Activated CD4-positive, alpha-beta T cell treated with anti-CD3 and anti-CD28 coated beads, Interleukin-2, amount 10 ng/mL, durations not matched to agents 24 days and 14 days (primary cell): ENCODE measurements at regions not wholly inside any gene's neighbourhood (a gene's known extent, or its start where the extent isn't known, plus 50 kb on each side); places are given as distances from the start of the nearest gene placed in this dataset.

Experiments
- DNase-seq: peaks from one replicate; pipeline ENCODE4 v3.0.0; 2022
- H3K27ac Mint-ChIP-seq: one replicate; pipeline ENCODE4 v1.8.0; 2022; ENCODE audit warnings: mild to moderate bottlenecking, mixed read lengths
- H3K27me3 Mint-ChIP-seq: one replicate; pipeline ENCODE4 v1.8.0; 2022; ENCODE audit warnings: mixed read lengths
- H3K36me3 Mint-ChIP-seq: one replicate; pipeline ENCODE4 v1.8.0; 2022; ENCODE audit warnings: low read depth, mild to moderate bottlenecking, mixed read lengths
- H3K4me1 Mint-ChIP-seq: one replicate; pipeline ENCODE4 v1.8.0; 2021; ENCODE audit warnings: mixed read lengths
- H3K4me3 Mint-ChIP-seq: one replicate; pipeline ENCODE4 v1.8.0; 2022; ENCODE audit warnings: mild to moderate bottlenecking, moderate library complexity, mixed read lengths
- H3K9me3 Mint-ChIP-seq: one replicate; pipeline ENCODE4 v1.8.0; 2021; ENCODE audit warnings: mixed read lengths
- intact Hi-C: fragments of 100-400 bp; cut with micrococcal nuclease; formaldehyde crosslinking; loops from one replicate; pipeline ENCODE4 v1.15.1; 2023

GRCh38 chr11:115766561-115766960 lies 262.3 kb upstream of the CADM1 start:
- no peaks in the 10 kb centered on the region for H3K36me3 Mint-ChIP-seq
- peaks cover 4% of the 10 kb centered on the region for H3K27me3 Mint-ChIP-seq
- no peak overlapping the region for H3K4me3 Mint-ChIP-seq
- H3K4me1 Mint-ChIP-seq = no peaks in the 10 kb centered on the region
- no peaks in the 10 kb centered on the region for H3K9me3 Mint-ChIP-seq
- intact Hi-C loops = no loop called here
- no peak overlapping the region for H3K27ac Mint-ChIP-seq
- no peak for DNase-seq

GRCh38 chr11:115765803-115766239 lies 261.6 kb upstream of the CADM1 start:
- Mint-ChIP-seq H3K4me3 (no peak overlapping the region), H3K4me1 (no peaks in the 10 kb centered on the region), H3K36me3 (no peaks in the 10 kb centered on the region), H3K27me3 (peaks cover 4% of the 10 kb centered on the region), H3K27ac (no peak overlapping the region), H3K9me3 (no peaks in the 10 kb centered on the region)
- no peak for DNase-seq
- intact Hi-C loops = no loop called here

GRCh38 chr11:115764176-115764575 lies 260.0 kb upstream of the CADM1 start:
- Mint-ChIP-seq H3K36me3 (no peaks in the 10 kb centered on the region), H3K4me3 (no peak overlapping the region), H3K4me1 (no peaks in the 10 kb centered on the region), H3K27ac (no peak overlapping the region), H3K9me3 (no peaks in the 10 kb centered on the region), H3K27me3 (peaks cover 7% of the 10 kb centered on the region)
- intact Hi-C loops = no loop called here
- no peak for DNase-seq

- no peak for DNase-seq
- no peaks in the 10 kb centered on the region for H3K36me3 Mint-ChIP-seq
- H3K9me3 Mint-ChIP-seq = no peaks in the 10 kb centered on the region
- intact Hi-C loops = no loop called here
- no peak overlapping the region for H3K27ac Mint-ChIP-seq
- peaks cover 14% of the 10 kb centered on the region for H3K27me3 Mint-ChIP-seq
- H3K4me3 Mint-ChIP-seq = no peak overlapping the region
- H3K4me1 Mint-ChIP-seq = no peaks in the 10 kb centered on the region
Measured at GRCh38 chr11:115761817-115762216, 257.6 kb upstream of the CADM1 start.

- no peaks in the 10 kb centered on the region for H3K9me3 Mint-ChIP-seq
- H3K4me1 Mint-ChIP-seq = no peaks in the 10 kb centered on the region
- intact Hi-C loops = no loop called here
- no peak for DNase-seq
- no peaks in the 10 kb centered on the region for H3K36me3 Mint-ChIP-seq
- H3K27me3 Mint-ChIP-seq = peaks cover 14% of the 10 kb centered on the region
- no peak overlapping the region for H3K27ac Mint-ChIP-seq
- no peak overlapping the region for H3K4me3 Mint-ChIP-seq
Measured at GRCh38 chr11:115761348-115761747, 257.1 kb upstream of the CADM1 start.

- intact Hi-C loops = no loop called here
- no peak for DNase-seq
- Mint-ChIP-seq H3K9me3 (no peaks in the 10 kb centered on the region), H3K4me3 (no peak overlapping the region), H3K4me1 (no peaks in the 10 kb centered on the region), H3K27ac (no peak overlapping the region), H3K27me3 (peaks cover 14% of the 10 kb centered on the region), H3K36me3 (no peaks in the 10 kb centered on the region)
Measured at GRCh38 chr11:115760461-115761320, 256.5 kb upstream of the CADM1 start.

- H3K27me3 Mint-ChIP-seq = peaks cover 14% of the 10 kb centered on the region
- no peaks in the 10 kb centered on the region for H3K36me3 Mint-ChIP-seq
- no peak overlapping the region for H3K4me3 Mint-ChIP-seq
- no peaks in the 10 kb centered on the region for H3K9me3 Mint-ChIP-seq
- no peaks in the 10 kb centered on the region for H3K4me1 Mint-ChIP-seq
- H3K27ac Mint-ChIP-seq = no peak overlapping the region
- intact Hi-C loops = no loop called here
- no peak for DNase-seq
Measured at GRCh38 chr11:115759622-115760460, 255.6 kb upstream of the CADM1 start.

GRCh38 chr11:115758011-115758410 lies 253.8 kb upstream of the CADM1 start:
- intact Hi-C loops = no loop called here
- no peak for DNase-seq
- H3K27ac Mint-ChIP-seq = no peak overlapping the region
- H3K9me3 Mint-ChIP-seq = no peaks in the 10 kb centered on the region
- no peak overlapping the region for H3K4me3 Mint-ChIP-seq
- H3K36me3 Mint-ChIP-seq = no peaks in the 10 kb centered on the region
- H3K27me3 Mint-ChIP-seq = peaks cover 14% of the 10 kb centered on the region
- H3K4me1 Mint-ChIP-seq = no peaks in the 10 kb centered on the region

GRCh38 chr11:115751243-115752015 lies 247.2 kb upstream of the CADM1 start:
- DNase-seq = no peak
- intact Hi-C loops = no loop called here
- Mint-ChIP-seq H3K9me3 (no peaks in the 10 kb centered on the region), H3K4me3 (no peak overlapping the region), H3K27ac (no peak overlapping the region), H3K36me3 (no peaks in the 10 kb centered on the region), H3K27me3 (no peaks in the 10 kb centered on the region), H3K4me1 (no peaks in the 10 kb centered on the region)

GRCh38 chr11:115745610-115746512 lies 241.6 kb upstream of the CADM1 start:
- Mint-ChIP-seq H3K4me1 (no peaks in the 10 kb centered on the region), H3K27me3 (no peaks in the 10 kb centered on the region), H3K27ac (no peak overlapping the region), H3K4me3 (no peak overlapping the region), H3K9me3 (no peaks in the 10 kb centered on the region), H3K36me3 (no peaks in the 10 kb centered on the region)
- DNase-seq = no peak
- intact Hi-C loops = no loop called here

GRCh38 chr11:115745066-115745465 lies 240.9 kb upstream of the CADM1 start:
- Mint-ChIP-seq H3K4me3 (no peak overlapping the region), H3K27me3 (no peaks in the 10 kb centered on the region), H3K27ac (no peak overlapping the region), H3K4me1 (no peaks in the 10 kb centered on the region), H3K36me3 (no peaks in the 10 kb centered on the region), H3K9me3 (no peaks in the 10 kb centered on the region)
- intact Hi-C loops = no loop called here
- DNase-seq = no peak

GRCh38 chr11:115743719-115744118 lies 239.5 kb upstream of the CADM1 start:
- H3K27ac Mint-ChIP-seq = no peak overlapping the region
- intact Hi-C loops = no loop called here
- no peaks in the 10 kb centered on the region for H3K4me1 Mint-ChIP-seq
- no peak overlapping the region for H3K4me3 Mint-ChIP-seq
- no peak for DNase-seq
- no peaks in the 10 kb centered on the region for H3K9me3 Mint-ChIP-seq
- no peaks in the 10 kb centered on the region for H3K27me3 Mint-ChIP-seq
- H3K36me3 Mint-ChIP-seq = no peaks in the 10 kb centered on the region
